Neural progenitor cell (in vitro differentiated cells): ENCODE measurements at regions not wholly inside any gene's neighbourhood (a gene's known extent, or its start where the extent isn't known, plus 50 kb on each side); places are given as distances from the start of the nearest gene placed in this dataset.

ENCODE experiments used
- DNase-seq: peaks from one replicate; pipeline ENCODE4 v3.0.0-alpha.2; 2016; ENCODE audit warnings: low spot score
- H2AFZ ChIP-seq: fragments of 200-600 bp; sonication (generic); replicated peaks from 2 replicates; pipeline ENCODE4 v1.6.1; 2016; ENCODE audit warnings: antibody characterized with exemption
- H3F3A ChIP-seq: fragments of 200-600 bp; sonication (generic); 2 replicates; pipeline ENCODE4 v1.6.1; 2016; ENCODE audit warnings: antibody characterized with exemption, low read depth
- H3K27ac ChIP-seq: fragments of 200-600 bp; sonication (generic); 2 replicates; pipeline ENCODE4 v1.5.1; 2016; ENCODE audit warnings: mild to moderate bottlenecking
- H3K27me3 ChIP-seq: fragments of 200-600 bp; sonication (generic); 2 replicates; pipeline ENCODE4 v1.6.1; 2016; ENCODE audit warnings: mild to moderate bottlenecking, moderate library complexity
- H3K36me3 ChIP-seq: fragments of 200-600 bp; sonication (generic); 2 replicates; pipeline ENCODE4 v1.5.1; 2016
- H3K4me1 ChIP-seq: fragments of 200-600 bp; sonication (generic); 2 replicates; pipeline ENCODE4 v1.6.1; 2016; ENCODE audit warnings: mixed run types
- H3K4me2 ChIP-seq: fragments of 200-600 bp; sonication (generic); 2 replicates; pipeline ENCODE4 v1.6.1; 2016
- H3K4me3 ChIP-seq: fragments of 200-600 bp; sonication (generic); 2 replicates; pipeline ENCODE4 v1.5.1; 2016
- H3K79me2 ChIP-seq: fragments of 200-600 bp; sonication (generic); 2 replicates; pipeline ENCODE4 v1.6.1; 2016; ENCODE audit warnings: low read depth
- H3K9ac ChIP-seq: fragments of 200-600 bp; sonication (generic); 2 replicates; pipeline ENCODE4 v1.6.1; 2016
- H3K9me3 ChIP-seq: fragments of 200-600 bp; sonication (generic); 2 replicates; pipeline ENCODE4 v1.5.1; 2016; ENCODE audit warnings: low read depth
- H4K20me1 ChIP-seq: fragments of 200-600 bp; sonication (generic); 2 replicates; pipeline ENCODE4 v1.6.1; 2016; ENCODE audit warnings: low read depth
- H3K27ac Mint-ChIP-seq: 3 replicates; pipeline ENCODE4 v1.8.0; 2021; ENCODE audit warnings: mixed read lengths
- H3K27me3 Mint-ChIP-seq: 2 replicates; pipeline ENCODE4 v1.8.0; 2022; ENCODE audit warnings: low read depth, mild to moderate bottlenecking, inconsistent platforms, moderate library complexity, mixed read lengths; ENCODE audit not compliant: insufficient read depth
- H3K36me3 Mint-ChIP-seq: 3 replicates; pipeline ENCODE4 v1.8.0; 2021; ENCODE audit warnings: mixed read lengths
- H3K4me1 Mint-ChIP-seq: 3 replicates; pipeline ENCODE4 v1.8.0; 2021; ENCODE audit warnings: mixed read lengths
- H3K4me3 Mint-ChIP-seq: 3 replicates; pipeline ENCODE4 v1.8.0; 2021; ENCODE audit warnings: mild to moderate bottlenecking, moderate library complexity, mixed read lengths
- H3K9me3 Mint-ChIP-seq: 3 replicates; pipeline ENCODE4 v1.8.0; 2020; ENCODE audit warnings: mixed read lengths
- CTCF ChIP-seq: fragments of 200-600 bp; sonication (generic); IDR thresholded peaks from 2 replicates; pipeline ENCODE4 v1.5.1; 2017; ENCODE audit warnings: antibody characterized with exemption, mild to moderate bottlenecking
- EZH2 ChIP-seq: fragments of 200-600 bp; sonication (generic); IDR thresholded peaks from 2 replicates; pipeline ENCODE4 v1.6.1; 2017; ENCODE audit warnings: antibody characterized with exemption, mild to moderate bottlenecking, moderate library complexity
- EZH2phosphoT487 ChIP-seq: fragments of 200-600 bp; sonication (generic); IDR thresholded peaks from 2 replicates; pipeline ENCODE4 v1.6.1; 2017; ENCODE audit warnings: antibody characterized with exemption

DNA sequence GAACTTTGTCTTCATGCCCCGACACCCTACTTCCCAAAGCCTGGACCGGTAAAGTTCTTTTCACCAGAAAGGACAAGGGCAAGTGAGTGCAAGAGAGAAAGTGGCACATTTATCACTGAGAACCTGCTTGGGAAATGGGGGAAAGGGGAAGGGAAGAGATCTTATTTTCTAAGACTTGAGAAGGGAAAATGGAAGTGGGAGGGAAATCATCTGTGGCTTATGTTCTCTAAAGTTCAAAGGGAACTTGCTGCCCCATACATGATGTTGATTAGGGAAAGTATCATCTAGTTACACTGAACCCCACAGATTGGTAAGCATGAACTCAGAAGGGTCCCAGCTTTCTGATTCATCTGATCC, 199.5 kb upstream of the LPP start:
- H3F3A ChIP-seq: no peaks in the 10 kb centered on the region
- H3K4me2 ChIP-seq: no peak overlapping the region
- H3K9me3 ChIP-seq: no peaks in the 10 kb centered on the region
- H2AFZ ChIP-seq: no peak overlapping the region
- no peak overlapping the region for H3K4me3 ChIP-seq
- no peaks in the 10 kb centered on the region for H3K27me3 ChIP-seq
- H3K27ac ChIP-seq: no peak overlapping the region
- Mint-ChIP-seq H3K27me3 (peaks cover 4% of the 10 kb centered on the region), H3K9me3 (no peaks in the 10 kb centered on the region), H3K4me1 (no peaks in the 10 kb centered on the region), H3K36me3 (no peaks in the 10 kb centered on the region), H3K4me3 (no peak overlapping the region), H3K27ac (no peak overlapping the region)
- no peaks in the 10 kb centered on the region for H3K36me3 ChIP-seq
- no peaks in the 10 kb centered on the region for H3K4me1 ChIP-seq
- no peak overlapping the region for H3K9ac ChIP-seq
- no peaks in the 10 kb centered on the region for H3K79me2 ChIP-seq
- no peaks in the 10 kb centered on the region for H4K20me1 ChIP-seq
- no peak for DNase-seq
- no peak for TF ChIP-seq EZH2

- Histone ChIP-seq H3K27ac (no peak overlapping the region), H3K9me3 (no peaks in the 10 kb centered on the region), H3K9ac (no peak overlapping the region), H3K4me3 (no peak overlapping the region), H3K4me2 (no peak overlapping the region), H3K27me3 (no peaks in the 10 kb centered on the region), H4K20me1 (no peaks in the 10 kb centered on the region), H3K79me2 (no peaks in the 10 kb centered on the region), H3K36me3 (no peaks in the 10 kb centered on the region), H2AFZ (no peak overlapping the region), H3K4me1 (no peaks in the 10 kb centered on the region), H3F3A (no peaks in the 10 kb centered on the region)
- no peak for DNase-seq
- H3K4me1 Mint-ChIP-seq: no peaks in the 10 kb centered on the region
- peaks cover 4% of the 10 kb centered on the region for H3K27me3 Mint-ChIP-seq
- no peak for TF ChIP-seq EZH2
- no peak for TF ChIP-seq CTCF
- no peak for TF ChIP-seq EZH2phosphoT487
- no peaks in the 10 kb centered on the region for H3K9me3 Mint-ChIP-seq
- H3K36me3 Mint-ChIP-seq: no peaks in the 10 kb centered on the region
- H3K4me3 Mint-ChIP-seq: no peak overlapping the region
- no peak overlapping the region for H3K27ac Mint-ChIP-seq
Observed at GRCh38 chr3:187954873-187955586, 198.9 kb upstream of the LPP start.

DNA sequence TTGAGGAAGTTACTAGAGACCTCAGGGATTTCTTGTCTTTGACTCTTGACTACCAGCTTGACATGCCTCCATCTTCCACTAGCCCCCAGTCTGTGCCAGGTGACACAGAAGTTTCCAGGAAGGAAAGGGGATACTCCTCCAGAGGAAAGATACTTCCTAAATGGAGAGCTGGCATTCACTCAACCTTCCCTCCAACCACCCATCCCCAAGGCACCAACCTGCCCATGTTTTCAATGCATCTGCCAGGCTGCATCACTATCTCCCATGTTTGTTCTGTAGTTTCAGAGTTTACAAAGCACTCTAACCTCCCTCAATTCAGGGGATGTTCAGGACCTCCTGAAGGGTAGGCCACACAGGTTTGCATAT, 198.4 kb upstream of the LPP start:
- Mint-ChIP-seq H3K36me3 (no peaks in the 10 kb centered on the region), H3K4me1 (no peaks in the 10 kb centered on the region), H3K27me3 (peaks cover 4% of the 10 kb centered on the region), H3K27ac (no peak overlapping the region), H3K9me3 (no peaks in the 10 kb centered on the region), H3K4me3 (no peak overlapping the region)
- Histone ChIP-seq H2AFZ (no peak overlapping the region), H4K20me1 (no peaks in the 10 kb centered on the region), H3K79me2 (no peaks in the 10 kb centered on the region), H3F3A (no peaks in the 10 kb centered on the region), H3K27ac (no peak overlapping the region), H3K4me2 (no peak overlapping the region), H3K4me1 (no peaks in the 10 kb centered on the region), H3K9me3 (no peaks in the 10 kb centered on the region), H3K27me3 (no peaks in the 10 kb centered on the region), H3K4me3 (no peak overlapping the region), H3K36me3 (no peaks in the 10 kb centered on the region), H3K9ac (no peak overlapping the region)
- TF ChIP-seq EZH2 (no peak), CTCF (no peak), EZH2phosphoT487 (no peak)
- DNase-seq: no peak

- no peak overlapping the region for H3K27ac ChIP-seq
- H3K9me3 ChIP-seq: no peaks in the 10 kb centered on the region
- no peak overlapping the region for H3K4me2 ChIP-seq
- Mint-ChIP-seq H3K27ac (no peak overlapping the region), H3K4me1 (no peaks in the 10 kb centered on the region), H3K9me3 (no peaks in the 10 kb centered on the region), H3K36me3 (no peaks in the 10 kb centered on the region), H3K4me3 (no peak overlapping the region), H3K27me3 (peaks cover 4% of the 10 kb centered on the region)
- H3K9ac ChIP-seq: no peak overlapping the region
- H3K79me2 ChIP-seq: no peaks in the 10 kb centered on the region
- DNase-seq: no peak
- H3K27me3 ChIP-seq: no peaks in the 10 kb centered on the region
- H3F3A ChIP-seq: no peaks in the 10 kb centered on the region
- no peaks in the 10 kb centered on the region for H3K36me3 ChIP-seq
- H3K4me1 ChIP-seq: no peaks in the 10 kb centered on the region
- no peak overlapping the region for H2AFZ ChIP-seq
- H4K20me1 ChIP-seq: no peaks in the 10 kb centered on the region
- no peak overlapping the region for H3K4me3 ChIP-seq
- TF ChIP-seq CTCF (no peak), EZH2phosphoT487 (no peak), EZH2 (no peak)
Observed at GRCh38 chr3:187957165-187957581, 196.8 kb upstream of the LPP start.
